HG03520 (cell line): ENCODE measurements at regions not wholly inside any gene's neighbourhood (a gene's known extent, or its start where the extent isn't known, plus 50 kb on each side); places are given as distances from the start of the nearest gene placed in this dataset.

Experiments
- ATAC-seq: cut with Tn5 transposase; IDR thresholded peaks from one replicate; pipeline ENCODE4 v1.9.1; 2021; ENCODE audit warnings: mild to moderate bottlenecking, moderate library complexity; ENCODE audit not compliant: unreplicated experiment

GRCh38 chr10:121662945-121663917 lies 65.0 kb upstream of the FGFR2 start:
- no peak for ATAC-seq

- no peak for ATAC-seq
These were observed 64.3 kb upstream of the FGFR2 start for GRCh38 chr10:121662531-121662930.

- no peak for ATAC-seq
These were observed 63.2 kb upstream of the FGFR2 start for GRCh38 chr10:121661451-121661851.

- no peak for ATAC-seq
These were observed 61.0 kb upstream of the FGFR2 start for GRCh38 chr10:121659236-121659635.

- ATAC-seq = no peak
These were observed 60.4 kb upstream of the FGFR2 start for GRCh38 chr10:121658611-121659010.

GRCh38 chr10:121658111-121658510 lies 59.9 kb upstream of the FGFR2 start:
- ATAC-seq = no peak

- ATAC-seq = no peak
These were observed 57.3 kb upstream of the FGFR2 start for GRCh38 chr10:121655254-121656144.

- ATAC-seq = no peak
These were observed 55.8 kb upstream of the FGFR2 start for GRCh38 chr10:121654021-121654545.

- ATAC-seq = no peak
These were observed 55.4 kb upstream of the FGFR2 start for GRCh38 chr10:121653608-121654007.

- no peak for ATAC-seq
These were observed 50.2 kb upstream of the FGFR2 start for GRCh38 chr10:121648493-121648892.

- no peak for ATAC-seq
These were observed 49.8 kb upstream of the FGFR2 start for GRCh38 chr10:121648059-121648458.
